GM18511 (cell line): ENCODE measurements at regions not wholly inside any gene's neighbourhood (a gene's known extent, or its start where the extent isn't known, plus 50 kb on each side); places are given as distances from the start of the nearest gene placed in this dataset.

Experiments used
- ATAC-seq: cut with Tn5 transposase; IDR thresholded peaks from one replicate; pipeline ENCODE4 v1.9.1; 2021; ENCODE audit warnings: mild to moderate bottlenecking, moderate library complexity; ENCODE audit not compliant: unreplicated experiment

DNA sequence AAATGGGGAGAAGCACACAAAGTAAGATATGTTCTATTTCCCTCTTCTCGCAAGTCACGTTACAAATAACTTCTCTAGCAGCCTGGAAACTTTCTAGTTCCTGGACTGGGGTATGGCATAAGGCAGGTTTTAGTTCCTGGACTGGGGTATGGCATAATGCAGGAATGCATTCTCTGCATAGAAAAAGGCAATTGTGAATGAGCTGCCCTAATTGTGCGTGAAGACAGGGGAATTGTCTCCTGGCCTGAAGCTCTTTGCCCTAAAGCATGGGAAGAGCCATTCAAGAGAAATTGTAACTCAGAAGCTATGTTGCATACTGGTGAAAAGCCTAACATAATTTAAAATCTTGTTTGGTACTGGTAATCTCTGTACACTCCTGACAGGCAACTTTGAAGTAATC is 54.3 kb upstream of the CBLB start:
- ATAC-seq = no peak

DNA sequence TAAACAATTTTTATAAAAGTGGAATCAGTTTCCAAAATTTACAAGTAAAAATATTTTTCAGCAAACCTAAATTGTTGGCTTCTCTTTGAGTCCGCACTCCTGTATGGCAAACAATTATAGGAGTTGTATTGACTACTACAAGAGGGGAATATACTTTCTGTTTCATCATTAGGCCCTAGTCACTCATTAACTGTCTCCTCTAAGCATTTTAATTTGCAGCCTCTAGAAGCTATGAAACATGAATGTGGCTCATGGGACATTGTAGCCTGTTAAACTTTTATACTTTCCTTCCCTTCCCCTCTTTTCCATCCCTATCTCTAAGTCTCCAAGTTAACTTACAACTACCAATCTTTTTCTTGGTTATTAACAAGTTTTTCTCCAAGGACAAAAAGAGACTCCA is 58.9 kb upstream of the CBLB start:
- ATAC-seq = no peak

DNA sequence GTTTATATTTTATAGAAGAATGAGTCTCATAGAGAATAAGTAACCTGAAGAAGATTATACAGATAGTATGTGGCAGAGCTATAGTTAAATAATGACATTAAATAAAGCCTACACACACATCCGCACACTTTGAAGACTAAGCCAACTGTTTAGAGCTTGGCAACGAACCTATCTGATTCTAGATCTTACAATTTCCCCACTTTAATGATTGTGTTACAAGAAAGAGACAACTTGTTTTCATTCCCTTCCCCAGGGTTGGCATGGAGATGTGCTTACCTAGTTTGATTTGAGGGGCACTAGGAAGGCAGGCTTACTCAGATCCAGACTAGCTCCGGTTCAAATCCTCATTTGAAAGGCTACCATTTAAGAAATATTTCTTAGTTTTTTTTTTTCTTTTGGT is 61.9 kb upstream of the CBLB start:
- ATAC-seq = no peak

DNA sequence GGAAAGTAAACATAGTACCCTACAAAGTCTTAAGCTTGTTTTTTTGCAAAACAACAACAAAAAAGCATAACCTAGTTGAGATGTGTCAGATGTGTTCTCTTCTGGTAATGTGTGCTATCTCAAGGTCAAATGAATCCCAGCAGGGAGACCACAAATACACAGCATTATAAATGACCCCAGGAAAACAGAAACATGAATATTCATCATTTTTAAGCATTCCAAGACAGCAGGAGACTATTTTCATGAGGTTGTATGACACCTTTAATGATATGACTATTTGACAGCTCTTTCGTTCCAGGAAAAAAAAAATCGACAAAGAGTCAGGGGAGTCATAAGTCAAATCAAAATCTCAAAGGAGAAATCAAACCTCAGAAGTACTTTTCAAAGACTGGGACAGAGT is 62.7 kb upstream of the CBLB start:
- no peak for ATAC-seq

DNA sequence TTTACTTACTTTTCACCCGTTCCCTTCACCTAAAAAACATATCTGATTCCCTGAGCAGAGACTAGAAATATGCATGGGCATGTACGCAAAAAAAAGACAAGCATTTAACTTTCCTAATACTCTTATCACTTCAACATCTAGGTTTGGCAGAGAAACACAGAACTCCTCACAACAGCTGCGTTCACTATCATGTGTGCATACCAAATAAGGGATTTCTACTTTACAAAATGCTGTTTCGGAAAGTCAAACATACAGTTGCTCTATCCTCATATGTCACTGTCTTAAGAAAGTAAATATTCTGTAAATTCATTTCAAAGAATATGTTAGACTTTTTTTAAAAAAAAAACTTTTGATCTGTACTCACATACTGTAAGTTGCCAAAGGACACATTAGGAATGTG is 65.1 kb upstream of the CBLB start:
- ATAC-seq = no peak

DNA sequence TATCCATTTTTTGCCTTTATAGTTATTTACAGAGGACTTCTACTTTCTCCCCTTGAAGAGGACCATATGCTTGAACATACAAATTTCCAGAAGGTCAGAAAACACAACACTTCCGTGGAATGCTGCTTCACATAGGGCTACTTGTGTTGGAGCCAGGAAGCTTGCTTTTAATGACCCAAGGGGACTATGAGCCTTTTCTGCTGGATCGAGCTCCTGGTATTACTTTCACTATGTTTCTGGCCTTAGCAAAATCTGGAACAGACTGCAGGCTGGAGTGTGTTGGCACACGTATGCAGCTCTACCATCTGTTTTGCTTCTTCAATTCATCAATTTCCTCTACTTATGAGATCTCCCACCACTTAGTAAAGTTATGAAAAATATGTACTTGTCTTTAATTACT is 69.3 kb upstream of the CBLB start:
- ATAC-seq = no peak

DNA sequence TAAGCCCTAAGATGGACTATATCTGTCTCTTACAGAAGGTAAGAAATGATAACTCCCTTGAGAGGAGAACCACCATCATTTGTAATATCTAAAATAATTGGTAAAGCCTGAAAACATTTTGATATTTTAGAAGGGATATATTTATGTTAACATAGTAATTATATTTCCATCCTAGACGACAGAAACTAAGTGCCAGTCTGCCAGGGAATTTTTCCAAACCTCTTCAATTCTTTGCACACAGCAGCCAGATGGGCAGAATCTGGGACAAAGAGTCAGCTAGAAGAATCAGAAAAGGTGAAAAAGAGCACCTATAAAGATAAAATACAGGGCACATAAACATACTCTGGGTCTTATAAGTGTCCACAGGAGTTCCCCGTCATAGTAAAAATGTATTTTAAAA is 70.0 kb upstream of the CBLB start:
- ATAC-seq = no peak

DNA sequence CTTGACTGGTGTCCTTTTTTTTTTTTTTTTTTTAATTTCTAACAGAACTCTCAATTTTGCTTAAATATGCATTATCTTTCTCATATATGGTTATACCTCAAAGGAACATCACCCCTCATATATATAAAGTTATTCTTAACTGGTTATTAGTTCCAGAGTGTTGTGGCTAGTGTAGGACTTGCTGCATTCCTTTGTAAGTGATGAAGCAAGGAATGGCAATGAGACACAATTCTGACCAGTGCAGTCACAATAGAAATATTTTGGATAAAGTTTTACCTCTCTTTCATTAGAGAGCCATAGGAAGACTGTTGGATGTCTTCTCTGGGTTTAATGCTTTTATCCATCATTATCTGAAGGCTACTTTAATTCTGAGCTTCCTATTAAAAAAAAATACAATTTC is 75.5 kb upstream of the CBLB start:
- no peak for ATAC-seq

DNA sequence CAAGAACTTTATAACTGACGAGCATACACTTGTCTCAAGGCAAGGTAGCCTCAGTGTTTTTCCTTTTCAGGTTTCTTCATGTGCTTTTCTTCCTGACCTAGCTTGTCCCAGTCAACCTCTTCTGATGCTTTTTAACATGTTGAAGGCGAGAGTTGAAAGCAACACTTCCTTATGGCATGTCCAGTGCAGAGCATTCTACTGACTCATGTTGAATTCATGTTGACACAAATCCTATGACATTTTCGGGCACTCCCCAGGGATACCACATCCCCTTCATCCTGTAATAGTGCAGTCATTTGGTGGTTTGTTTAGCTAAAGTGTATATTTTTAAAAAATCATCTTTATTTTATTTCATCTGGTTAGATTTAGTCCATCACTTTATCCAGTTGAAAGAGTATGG is 75.9 kb upstream of the CBLB start:
- ATAC-seq = no peak

DNA sequence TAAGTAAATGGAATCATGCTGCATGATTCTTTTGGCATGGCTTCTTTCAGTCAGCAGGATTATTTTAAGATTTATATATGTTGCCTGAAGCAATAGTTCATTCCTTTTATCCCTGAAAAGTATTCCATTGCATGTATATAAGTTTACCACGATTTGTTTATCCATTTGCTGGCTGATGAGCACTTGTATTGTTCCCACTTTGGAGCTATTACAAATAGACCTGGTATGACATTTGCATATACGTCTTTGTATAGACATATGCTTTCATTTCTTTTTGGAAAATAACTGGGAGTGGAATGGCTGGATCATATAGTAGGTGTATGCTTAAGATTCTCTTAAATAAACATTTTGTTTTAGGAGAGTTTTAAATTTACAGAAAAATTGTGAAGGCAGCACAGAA is 79.3 kb upstream of the CBLB start:
- no peak for ATAC-seq

DNA sequence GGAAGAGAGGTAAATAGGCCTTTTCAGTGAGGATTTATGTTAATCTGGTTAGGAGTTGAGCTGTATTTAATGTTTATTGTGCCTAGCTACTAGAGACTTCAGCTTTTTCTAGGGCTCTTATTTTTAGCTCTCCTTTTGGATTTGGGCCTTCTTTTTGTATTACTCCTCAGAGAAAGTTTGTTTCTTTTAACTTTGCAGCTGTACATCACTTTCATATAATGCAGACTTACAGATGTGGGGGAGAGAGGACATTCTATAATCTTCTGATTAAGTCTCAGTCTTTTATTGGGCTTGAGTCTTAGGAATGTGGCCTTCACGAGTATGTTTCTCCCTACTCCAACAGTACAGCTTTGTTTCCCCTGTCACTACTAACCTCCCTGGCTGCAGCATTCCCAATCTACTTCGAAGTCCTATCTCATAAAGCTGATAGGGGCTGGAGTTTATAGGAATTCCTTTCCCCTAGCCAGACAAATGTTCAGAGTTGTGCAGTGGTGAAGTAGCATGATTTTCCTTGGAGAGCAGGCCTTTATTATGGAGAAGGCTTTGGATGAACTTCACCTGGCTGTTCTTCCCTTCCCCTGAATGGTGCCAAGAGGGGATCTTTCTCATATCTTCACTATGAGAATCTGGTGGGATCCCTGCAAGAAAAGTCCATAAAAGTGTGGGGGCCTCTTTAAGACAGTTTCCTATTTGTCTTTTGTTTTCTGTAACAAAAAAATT is 82.2 kb upstream of the CBLB start:
- no peak for ATAC-seq

DNA sequence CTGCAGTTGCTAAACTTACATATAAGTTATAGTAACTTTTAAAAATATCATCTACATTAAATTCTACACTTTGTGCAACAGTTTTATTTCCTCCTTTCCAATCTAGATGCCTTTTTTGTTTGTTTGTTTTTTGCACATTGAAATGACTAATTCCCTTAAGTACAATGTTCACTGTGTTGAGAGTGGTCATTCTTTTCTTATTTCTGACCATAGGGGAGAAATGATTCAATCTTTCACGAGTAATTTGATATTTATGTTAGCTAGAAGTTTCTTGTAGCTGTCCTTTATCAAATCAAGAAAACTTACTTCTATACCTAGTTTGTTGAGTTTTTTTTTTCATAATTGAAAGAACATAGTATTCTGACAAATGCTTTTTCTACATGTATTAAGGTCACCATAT is 85.0 kb upstream of the CBLB start:
- no peak for ATAC-seq

DNA sequence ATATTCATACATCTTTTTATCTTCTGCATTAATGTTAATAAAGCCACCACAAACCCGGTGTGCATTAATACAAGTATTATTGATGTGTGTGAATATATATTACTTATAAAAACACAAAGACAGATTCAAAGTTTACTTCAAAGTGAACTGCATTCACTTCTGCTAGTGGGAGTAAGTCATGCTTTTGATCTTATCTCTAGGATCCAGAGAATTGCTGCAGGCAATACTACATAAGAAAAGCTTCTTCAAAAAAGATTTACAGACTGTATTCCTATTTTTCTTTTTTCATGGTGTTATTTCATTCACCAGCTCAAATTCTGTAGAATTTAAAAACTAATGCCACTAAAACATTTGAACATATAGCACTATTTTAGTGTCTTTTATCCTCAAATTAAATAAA is 87.5 kb upstream of the CBLB start:
- no peak for ATAC-seq

DNA sequence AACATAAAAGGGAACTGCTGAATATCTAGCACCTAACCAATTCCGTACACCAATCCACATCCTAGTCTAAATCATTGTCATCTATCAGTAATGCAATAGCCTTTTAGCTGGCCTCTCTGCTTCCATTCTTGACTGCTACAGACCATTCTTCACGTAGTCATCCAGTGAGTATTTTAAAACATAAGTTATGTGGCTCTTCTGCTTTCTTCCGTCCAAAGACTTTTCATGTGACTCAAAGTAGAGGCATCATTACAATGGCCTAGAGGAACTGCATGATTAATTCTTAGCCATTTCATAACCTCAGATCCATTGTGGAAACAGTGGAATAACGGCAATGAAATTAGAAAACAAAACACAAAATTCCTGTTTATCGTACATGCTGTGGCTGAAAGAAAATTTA is 88.9 kb upstream of the CBLB start:
- no peak for ATAC-seq

DNA sequence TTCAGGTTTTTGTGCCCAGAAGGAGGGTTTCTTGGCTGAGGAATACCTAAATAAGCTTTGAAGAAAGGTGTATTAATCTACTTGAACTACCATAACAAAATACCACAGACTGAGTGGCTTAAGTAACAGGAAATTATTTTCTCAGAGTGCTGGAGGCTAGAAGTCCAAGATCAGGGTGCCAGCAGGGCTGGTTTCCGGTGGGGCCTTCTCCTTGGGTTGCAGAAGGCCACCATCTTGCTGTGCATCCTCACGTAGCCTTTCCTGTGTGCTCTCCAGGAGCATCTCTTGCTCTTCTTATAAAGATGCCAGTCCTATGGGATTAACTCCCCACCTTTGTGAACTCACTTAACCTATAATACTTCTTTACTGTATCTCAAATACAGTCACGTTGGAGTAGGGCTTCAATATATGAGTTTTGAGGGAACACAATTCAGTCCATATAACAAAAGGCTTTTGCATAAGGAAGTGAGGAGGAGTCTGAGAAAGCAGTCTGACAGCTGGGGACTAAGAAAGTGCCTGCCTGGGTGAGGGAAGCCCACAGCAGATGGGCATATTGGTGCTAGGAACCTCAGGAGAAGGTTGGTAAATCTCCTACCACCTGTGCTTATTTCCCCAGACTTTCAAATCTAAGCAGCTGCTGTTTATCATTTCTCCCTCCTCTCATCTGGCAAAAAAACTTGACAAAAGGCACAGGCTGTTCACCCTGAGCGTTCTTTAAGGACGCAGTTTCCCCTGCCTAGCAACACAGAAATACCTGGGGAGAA is 89.6 kb upstream of the CBLB start:
- ATAC-seq = no peak

DNA sequence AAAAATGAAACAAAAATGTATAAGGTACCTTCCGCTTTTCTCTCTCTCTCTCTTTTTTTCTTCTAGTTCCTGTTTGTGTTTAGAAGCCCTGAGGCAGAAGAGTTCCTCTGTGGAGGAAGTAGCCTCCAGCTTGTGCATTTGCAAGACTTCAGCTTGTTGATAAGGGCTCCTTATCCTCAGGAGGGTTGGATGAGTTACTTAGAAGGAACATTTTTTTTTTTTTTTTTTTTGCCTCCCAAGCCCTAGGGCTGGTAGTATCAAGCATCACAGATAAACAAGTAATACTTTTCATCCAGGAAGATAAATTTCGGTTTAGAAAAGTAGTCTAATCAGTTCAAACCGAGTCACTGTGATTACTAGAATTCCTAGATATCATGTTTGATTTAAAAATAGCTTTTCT is 91.0 kb upstream of the CBLB start:
- no peak for ATAC-seq

DNA sequence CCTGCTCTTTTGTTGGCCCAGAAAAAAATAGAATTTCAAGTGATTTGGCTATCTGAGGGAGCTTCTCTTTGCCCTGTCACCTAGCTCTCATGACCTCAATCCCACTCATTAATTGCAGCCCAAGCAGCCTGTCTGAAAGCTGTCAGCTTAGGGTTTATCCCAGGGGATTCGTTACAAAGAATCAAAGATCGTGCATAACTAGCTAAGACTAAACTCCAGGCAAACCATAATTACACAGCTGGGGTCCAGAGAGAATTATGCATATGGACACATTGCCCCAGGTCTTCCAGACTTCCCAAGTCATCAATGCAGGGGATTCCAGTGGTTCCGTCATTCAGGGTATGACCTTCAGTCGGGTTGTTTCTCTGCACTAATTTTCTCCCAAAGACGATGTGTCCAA is 91.6 kb upstream of the CBLB start:
- no peak for ATAC-seq

DNA sequence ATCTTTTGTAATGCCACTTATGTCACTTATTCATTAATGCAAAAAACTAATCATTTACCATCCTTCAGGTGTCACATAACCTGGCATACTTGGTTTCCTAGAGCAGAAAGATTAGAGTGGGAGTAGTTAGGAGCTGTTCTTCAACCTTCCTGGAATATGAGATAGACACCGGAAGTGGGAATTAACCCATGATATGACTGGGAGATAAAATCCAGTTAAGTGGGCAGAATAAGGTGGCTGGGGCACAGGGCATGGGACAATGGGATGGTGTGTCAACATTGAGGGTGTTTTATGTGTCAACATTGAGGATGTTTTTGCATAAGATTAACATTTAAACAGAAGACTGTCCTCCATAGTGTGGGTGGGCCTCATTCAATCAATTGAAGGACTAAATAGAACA is 94.3 kb upstream of the CBLB start:
- no peak for ATAC-seq

DNA sequence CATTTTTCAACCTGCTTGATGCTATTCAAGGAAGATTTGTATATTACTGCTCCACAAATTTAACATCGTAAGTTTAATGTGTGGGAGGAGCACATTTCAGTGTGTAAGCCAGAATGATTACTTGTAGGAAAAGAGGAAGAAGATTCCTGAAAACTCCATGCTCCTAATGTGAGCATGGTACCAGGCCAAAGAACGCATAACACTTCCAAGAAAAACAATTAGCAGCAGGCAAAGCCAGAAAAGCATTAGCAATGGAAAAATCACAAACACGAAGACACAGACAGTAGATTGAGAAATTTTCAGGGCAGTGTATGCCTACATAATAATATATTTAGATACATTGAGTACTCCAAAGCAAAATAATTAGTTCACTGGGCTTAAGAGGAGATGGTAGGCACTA is 96.6 kb upstream of the CBLB start:
- ATAC-seq = no peak

DNA sequence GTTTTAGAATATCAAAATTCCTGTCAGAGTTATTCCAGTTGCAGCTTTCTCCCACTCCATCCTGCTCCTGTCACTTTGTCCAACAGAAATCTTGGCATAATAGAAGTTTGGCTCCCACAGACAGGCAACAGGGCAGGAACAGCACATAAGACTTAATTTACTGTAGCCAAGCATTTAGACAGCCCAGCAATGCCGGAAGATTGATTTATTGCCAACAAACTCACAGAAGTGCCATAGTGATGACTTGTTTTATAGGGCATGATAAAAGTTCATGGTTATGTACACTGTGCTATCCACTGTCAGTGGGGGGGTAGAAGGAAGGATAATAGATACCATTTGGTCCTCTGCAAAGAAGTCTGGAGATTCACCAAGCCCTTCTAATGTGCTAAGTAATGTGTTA is 98.3 kb upstream of the CBLB start:
- ATAC-seq = no peak

DNA sequence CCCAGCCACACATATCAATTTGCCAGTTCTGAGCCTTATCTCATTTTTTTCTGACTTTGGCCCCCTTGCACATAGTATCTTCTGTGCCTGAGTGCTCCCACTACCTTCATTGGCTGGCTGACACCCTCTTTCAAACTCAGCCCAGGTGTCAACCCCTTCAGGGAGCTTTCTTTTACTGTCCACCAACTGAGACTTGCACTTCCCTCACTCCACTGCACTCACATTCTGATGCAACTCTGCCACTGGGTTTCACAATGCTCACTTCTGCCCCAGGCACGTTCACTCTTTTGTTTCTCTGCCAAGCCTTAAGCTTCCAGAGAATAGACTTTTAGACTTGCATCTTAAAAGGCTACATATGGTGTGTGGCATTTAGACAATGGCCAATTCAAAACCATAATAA is 101.5 kb upstream of the CBLB start:
- ATAC-seq = no peak

DNA sequence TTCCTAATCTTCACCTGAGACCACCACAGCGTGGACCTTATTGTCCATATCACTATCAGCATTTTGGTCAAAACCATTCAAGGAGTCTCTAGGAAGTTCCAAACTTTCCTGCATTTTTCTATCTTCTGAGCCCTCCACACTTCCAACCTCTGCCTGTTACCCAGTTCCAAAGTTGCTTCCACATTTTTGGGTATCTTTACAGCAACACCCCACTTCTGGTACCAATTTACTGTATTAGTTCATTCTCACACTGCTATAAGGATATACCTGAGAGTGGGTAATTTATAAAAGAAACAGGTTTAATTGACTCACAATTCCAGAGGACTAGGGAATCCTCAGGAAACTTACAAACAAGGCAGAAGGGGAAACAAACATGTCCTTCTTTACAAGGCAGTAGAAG is 103.3 kb upstream of the CBLB start:
- ATAC-seq = no peak

DNA sequence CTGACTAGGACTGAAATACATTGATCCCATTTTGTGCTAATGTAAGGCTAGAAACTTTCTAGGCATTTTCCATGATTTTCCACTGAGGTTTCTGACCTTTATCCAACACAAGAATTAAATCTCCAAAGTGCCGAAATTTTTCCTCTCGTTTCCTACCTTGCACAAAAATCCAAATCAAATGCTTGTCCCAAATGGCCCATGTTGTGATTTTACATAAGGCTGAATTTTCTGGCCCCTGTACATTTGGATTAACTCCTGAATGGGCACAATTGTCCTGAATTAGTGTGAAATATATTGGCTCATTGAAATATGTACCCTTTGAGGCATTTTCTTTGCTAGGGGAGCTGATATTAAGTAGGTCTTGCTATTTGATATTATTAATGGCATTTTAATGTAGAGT is 105.6 kb upstream of the CBLB start:
- no peak for ATAC-seq
